ENCODE measurements at regions not wholly inside any gene's neighbourhood (a gene's known extent, or its start where the extent isn't known, plus 50 kb on each side); places are given as distances from the start of the nearest gene placed in this dataset.

GRCh38 chr18:28961669-28962228 is 784.8 kb upstream of the CDH2 start:
- no peak overlapping the region for H3K56ac ChIP-seq (ENCODE audit: insufficient read length, low read depth, low read length)
- peak; percentile 87 for TF ChIP-seq CTCF (conservative IDR thresholded peaks at IDR 0.05)
- no peak overlapping the region for H4K91ac ChIP-seq (ENCODE audit: insufficient read length, low read depth, low read length)
- no peak overlapping the region for H2BK15ac ChIP-seq (ENCODE audit: low read depth, low read length)
- H3K27me3 ChIP-seq (ENCODE audit: insufficient read depth, low read length), result no peaks in the 10 kb centered on the region
- H4K20me1 ChIP-seq (ENCODE audit: control insufficient read depth, insufficient read depth, insufficient read length), result no peaks in the 10 kb centered on the region
- no peaks in the 10 kb centered on the region for H3K4me1 ChIP-seq (ENCODE audit: insufficient read depth, low read length)
- no peaks in the 10 kb centered on the region for H3K79me1 ChIP-seq (ENCODE audit: insufficient read depth, low read depth, low read length, poor library complexity, severe bottlenecking)
- no peak overlapping the region for H3K9ac ChIP-seq (ENCODE audit: extremely low read depth, insufficient read length, low read length)
- no peak overlapping the region for H3K23ac ChIP-seq (ENCODE audit: insufficient read length, low read depth, low read length)
- no peak overlapping the region for H2AK5ac ChIP-seq (ENCODE audit: insufficient read length, low read length)
- H3K4me1 Mint-ChIP-seq, result peaks cover 7% of the 10 kb centered on the region in 2 experiments
- H2BK20ac ChIP-seq (ENCODE audit: low read depth, low read length, poor library complexity, severe bottlenecking), result no peak overlapping the region
- no peak overlapping the region for H3K4me3 Mint-ChIP-seq
- no peak overlapping the region for H4K8ac ChIP-seq (replicated peaks; ENCODE audit: insufficient read length, low read depth, low read length)
- no peaks in the 10 kb centered on the region for H3K9me3 Mint-ChIP-seq
- no peak overlapping the region for H3K4me2 ChIP-seq (ENCODE audit: insufficient read depth, insufficient read length, low read length)
- no peak overlapping the region for H3K18ac ChIP-seq (ENCODE audit: insufficient read length, low read depth, low read length)
- H2AFZ ChIP-seq (ENCODE audit: low read length), result no peak overlapping the region
- WGBS (ENCODE audit: extremely low coverage, insufficient read length, low lambda C conversion rate), result no CpG with 5 or more reads among the region's 8 CpGs
- H2BK12ac ChIP-seq (ENCODE audit: insufficient read length, low read depth, low read length), result no peak overlapping the region
- H2BK120ac ChIP-seq (ENCODE audit: low read depth, low read length, poor library complexity, severe bottlenecking), result no peak overlapping the region
- H3K79me2 ChIP-seq (ENCODE audit: insufficient read depth, low read length), result no peaks in the 10 kb centered on the region
- H3K27me3 Mint-ChIP-seq (ENCODE audit: low read depth), result no peaks in the 10 kb centered on the region
- no peak overlapping the region for H2BK5ac ChIP-seq (ENCODE audit: insufficient read length, low read length)
- DNase-seq, result peak; percentile 68
- H4K5ac ChIP-seq (ENCODE audit: insufficient read length, low read depth, low read length), result no peak overlapping the region
- no peak overlapping the region for H3K27ac Mint-ChIP-seq
- H3K27ac ChIP-seq (ENCODE audit: insufficient read length, low read depth, low read length), result no peak overlapping the region
- H3K36me3 Mint-ChIP-seq (ENCODE audit: insufficient read depth in 1 of 3, low read depth in 3 of 3), result no peaks in the 10 kb centered on the region
- H3K4ac ChIP-seq (ENCODE audit: low read depth, low read length), result no peak overlapping the region
- H3K23me2 ChIP-seq (ENCODE audit: insufficient read length, low read depth, low read length, poor library complexity, severe bottlenecking), result no peaks in the 10 kb centered on the region
- H3K14ac ChIP-seq (ENCODE audit: insufficient read depth, low read length), result no peak overlapping the region
- no peak overlapping the region for H3T11ph ChIP-seq (ENCODE audit: low read length)
- H3K9me3 ChIP-seq (ENCODE audit: control insufficient read depth, low read depth, low read length), result no peaks in the 10 kb centered on the region
